ENCODE measurements at regions not wholly inside any gene's neighbourhood (a gene's known extent, or its start where the extent isn't known, plus 50 kb on each side); places are given as distances from the start of the nearest gene placed in this dataset.

DNA sequence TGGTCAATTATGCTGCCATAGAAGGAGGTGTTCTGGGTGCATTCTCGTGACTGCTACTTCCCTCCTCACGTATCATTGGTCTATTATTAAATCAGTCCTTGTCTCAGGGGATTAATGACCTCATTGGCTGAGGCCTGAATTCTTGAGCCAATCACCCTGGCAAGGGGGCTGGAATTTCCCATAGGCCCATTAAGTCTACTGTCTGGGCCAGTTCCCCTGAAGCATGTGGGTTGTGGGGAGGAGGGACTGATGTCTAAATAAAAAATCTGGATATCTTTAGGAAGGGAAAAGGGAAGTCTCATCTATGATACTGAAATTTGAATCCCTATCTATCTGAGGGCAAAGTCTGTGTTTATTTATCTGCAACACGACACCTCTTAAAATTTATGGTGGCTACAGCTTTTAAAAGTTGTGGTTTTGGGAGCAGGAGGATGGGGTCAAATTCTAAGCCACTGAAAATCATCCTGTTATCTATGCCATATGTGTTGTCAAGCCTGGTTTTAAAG lies 71.9 kb downstream of the DYRK2 start:
- TF ChIP-seq, protein P1, sequence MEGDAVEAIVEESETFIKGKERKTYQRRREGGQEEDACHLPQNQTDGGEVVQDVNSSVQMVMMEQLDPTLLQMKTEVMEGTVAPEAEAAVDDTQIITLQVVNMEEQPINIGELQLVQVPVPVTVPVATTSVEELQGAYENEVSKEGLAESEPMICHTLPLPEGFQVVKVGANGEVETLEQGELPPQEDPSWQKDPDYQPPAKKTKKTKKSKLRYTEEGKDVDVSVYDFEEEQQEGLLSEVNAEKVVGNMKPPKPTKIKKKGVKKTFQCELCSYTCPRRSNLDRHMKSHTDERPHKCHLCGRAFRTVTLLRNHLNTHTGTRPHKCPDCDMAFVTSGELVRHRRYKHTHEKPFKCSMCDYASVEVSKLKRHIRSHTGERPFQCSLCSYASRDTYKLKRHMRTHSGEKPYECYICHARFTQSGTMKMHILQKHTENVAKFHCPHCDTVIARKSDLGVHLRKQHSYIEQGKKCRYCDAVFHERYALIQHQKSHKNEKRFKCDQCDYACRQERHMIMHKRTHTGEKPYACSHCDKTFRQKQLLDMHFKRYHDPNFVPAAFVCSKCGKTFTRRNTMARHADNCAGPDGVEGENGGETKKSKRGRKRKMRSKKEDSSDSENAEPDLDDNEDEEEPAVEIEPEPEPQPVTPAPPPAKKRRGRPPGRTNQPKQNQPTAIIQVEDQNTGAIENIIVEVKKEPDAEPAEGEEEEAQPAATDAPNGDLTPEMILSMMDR (IDR thresholded peaks at IDR 0.05; ENCODE audit: low read length) = no peak
- no peak for TF ChIP-seq EZH2 (IDR thresholded peaks at IDR 0.05; ENCODE audit: borderline replicate concordance, low read length)

Data from OCI-LY1 (cell line).